ENCODE measurements at regions not wholly inside any gene's neighbourhood (a gene's known extent, or its start where the extent isn't known, plus 50 kb on each side); places are given as distances from the start of the nearest gene placed in this dataset.
"Not testable (repeated sequence)": the region's sequence is repeated elsewhere in the genome, so short reads cannot be mapped to it uniquely, and the experiment has no call there.

DNA sequence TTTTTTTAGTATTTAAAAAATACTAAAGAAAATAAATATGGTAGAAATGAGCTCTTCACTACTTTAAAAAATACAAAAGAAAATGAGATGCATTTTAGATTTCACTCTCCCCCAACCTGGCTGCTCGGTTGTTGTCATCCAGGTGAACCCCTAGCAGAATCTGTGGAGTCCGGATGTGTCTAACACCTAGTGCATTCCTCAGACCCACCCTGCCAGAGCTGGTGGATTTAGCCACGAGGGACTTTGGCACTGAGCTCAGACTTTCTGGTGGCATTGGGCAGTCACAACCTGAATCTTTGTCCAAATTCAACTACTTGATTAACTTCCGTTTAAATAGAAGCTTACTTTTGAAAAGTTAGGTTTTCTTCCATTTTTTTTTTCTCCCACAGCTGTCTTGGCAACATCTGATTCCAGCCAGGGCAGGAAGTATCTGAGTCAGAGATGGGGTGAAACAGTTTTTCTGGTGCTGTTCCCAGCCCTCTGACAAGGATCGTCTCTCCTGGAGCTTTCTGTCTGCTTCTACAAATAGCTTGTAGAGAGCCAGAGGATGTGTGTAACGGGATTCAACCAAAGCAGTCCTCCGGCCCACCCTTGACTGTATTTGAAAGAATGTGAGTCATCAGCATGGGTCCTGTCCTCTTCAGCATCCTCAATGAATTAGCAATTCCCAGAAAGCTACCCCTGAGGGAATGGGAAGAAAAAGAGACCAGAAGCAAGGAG lies 301.8 kb upstream of the MCTP2 start:
- H3K36me3 Mint-ChIP-seq (ENCODE audit: insufficient read depth in 2 of 2): no peaks in the 10 kb centered on the region
- no peak overlapping the region for H3K4me3 Mint-ChIP-seq
- no peak for DNase-seq
- H3K27me3 Mint-ChIP-seq (ENCODE audit: low read depth): no peaks in the 10 kb centered on the region
- H3K4me1 Mint-ChIP-seq (ENCODE audit: low read depth): no peaks in the 10 kb centered on the region
- H3K27ac Mint-ChIP-seq: no peak overlapping the region
- ATAC-seq (replicated peaks in 1 of 2): no peak
- peaks cover 0 to 2% of the 10 kb centered on the region in 2 donors for H3K9me3 Mint-ChIP-seq

GRCh38 chr15:93920204-93920603 lies 311.2 kb upstream of the MCTP2 start:
- DNase-seq (no peak), ATAC-seq (replicated peaks in 1 of 2) (no peak)
- Mint-ChIP-seq H3K27ac (no peak overlapping the region), H3K36me3 (ENCODE audit: insufficient read depth in 2 of 2) (no peaks in the 10 kb centered on the region), H3K4me3 (no peak overlapping the region), H3K9me3 (peaks cover 3% of the 10 kb centered on the region in 2 donors), H3K27me3 (ENCODE audit: low read depth) (no peaks in the 10 kb centered on the region), H3K4me1 (ENCODE audit: low read depth) (no peaks in the 10 kb centered on the region)

GRCh38 chr15:93918801-93919200 lies 312.6 kb upstream of the MCTP2 start:
- H3K36me3 Mint-ChIP-seq (ENCODE audit: insufficient read depth in 2 of 2); H3K4me3 Mint-ChIP-seq; H3K9me3 Mint-ChIP-seq; H3K27ac Mint-ChIP-seq; DNase-seq; H3K27me3 Mint-ChIP-seq (ENCODE audit: low read depth); ATAC-seq (replicated peaks in 1 of 2); H3K4me1 Mint-ChIP-seq (ENCODE audit: low read depth): not testable (repeated sequence)

GRCh38 chr15:93917181-93917580 lies 314.2 kb upstream of the MCTP2 start:
- Mint-ChIP-seq H3K36me3 (ENCODE audit: insufficient read depth in 2 of 2) (no peaks in the 10 kb centered on the region), H3K4me3 (no peak overlapping the region), H3K27ac (no peak overlapping the region), H3K4me1 (ENCODE audit: low read depth) (no peaks in the 10 kb centered on the region), H3K9me3 (peaks cover under 1 to 1% of the 10 kb centered on the region in 2 donors), H3K27me3 (ENCODE audit: low read depth) (no peaks in the 10 kb centered on the region)
- DNase-seq: no peak
- no peak for ATAC-seq (replicated peaks in 1 of 2)

GRCh38 chr15:93913871-93914270 lies 317.5 kb upstream of the MCTP2 start:
- Mint-ChIP-seq H3K27me3 (ENCODE audit: low read depth) (no peaks in the 10 kb centered on the region), H3K4me3 (no peak overlapping the region), H3K9me3 (no peaks in the 10 kb centered on the region), H3K36me3 (ENCODE audit: insufficient read depth in 2 of 2) (no peaks in the 10 kb centered on the region), H3K4me1 (ENCODE audit: low read depth) (no peaks in the 10 kb centered on the region), H3K27ac (no peak overlapping the region)
- DNase-seq (no peak), ATAC-seq (replicated peaks in 1 of 2) (no peak)

DNA sequence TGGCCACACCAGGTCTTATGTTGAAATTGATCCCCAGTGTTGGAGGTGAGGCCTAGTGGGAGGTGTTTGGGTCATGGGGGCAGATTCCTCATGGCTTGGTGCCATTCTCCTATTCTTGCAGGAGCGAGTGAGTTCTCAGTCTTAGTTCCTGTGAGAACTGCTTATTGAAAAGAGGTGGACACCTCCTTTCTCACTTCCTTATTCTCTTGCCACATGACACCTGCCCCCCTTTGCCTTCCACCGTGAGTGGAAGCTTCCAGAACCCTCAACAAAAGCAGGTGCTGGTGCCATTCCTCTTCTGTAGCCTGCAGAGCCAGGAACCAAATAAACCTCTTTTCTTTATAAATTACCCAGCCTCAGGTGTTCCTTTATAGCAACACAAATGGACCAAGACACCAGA lies 318.1 kb upstream of the MCTP2 start:
- H3K27me3 Mint-ChIP-seq (ENCODE audit: low read depth): no peaks in the 10 kb centered on the region
- no peak overlapping the region for H3K4me3 Mint-ChIP-seq
- H3K27ac Mint-ChIP-seq: no peak overlapping the region
- no peaks in the 10 kb centered on the region for H3K36me3 Mint-ChIP-seq (ENCODE audit: insufficient read depth in 2 of 2)
- no peaks in the 10 kb centered on the region for H3K9me3 Mint-ChIP-seq
- no peaks in the 10 kb centered on the region for H3K4me1 Mint-ChIP-seq (ENCODE audit: low read depth)
- ATAC-seq (replicated peaks in 1 of 2) (no peak), DNase-seq (no peak)

DNA sequence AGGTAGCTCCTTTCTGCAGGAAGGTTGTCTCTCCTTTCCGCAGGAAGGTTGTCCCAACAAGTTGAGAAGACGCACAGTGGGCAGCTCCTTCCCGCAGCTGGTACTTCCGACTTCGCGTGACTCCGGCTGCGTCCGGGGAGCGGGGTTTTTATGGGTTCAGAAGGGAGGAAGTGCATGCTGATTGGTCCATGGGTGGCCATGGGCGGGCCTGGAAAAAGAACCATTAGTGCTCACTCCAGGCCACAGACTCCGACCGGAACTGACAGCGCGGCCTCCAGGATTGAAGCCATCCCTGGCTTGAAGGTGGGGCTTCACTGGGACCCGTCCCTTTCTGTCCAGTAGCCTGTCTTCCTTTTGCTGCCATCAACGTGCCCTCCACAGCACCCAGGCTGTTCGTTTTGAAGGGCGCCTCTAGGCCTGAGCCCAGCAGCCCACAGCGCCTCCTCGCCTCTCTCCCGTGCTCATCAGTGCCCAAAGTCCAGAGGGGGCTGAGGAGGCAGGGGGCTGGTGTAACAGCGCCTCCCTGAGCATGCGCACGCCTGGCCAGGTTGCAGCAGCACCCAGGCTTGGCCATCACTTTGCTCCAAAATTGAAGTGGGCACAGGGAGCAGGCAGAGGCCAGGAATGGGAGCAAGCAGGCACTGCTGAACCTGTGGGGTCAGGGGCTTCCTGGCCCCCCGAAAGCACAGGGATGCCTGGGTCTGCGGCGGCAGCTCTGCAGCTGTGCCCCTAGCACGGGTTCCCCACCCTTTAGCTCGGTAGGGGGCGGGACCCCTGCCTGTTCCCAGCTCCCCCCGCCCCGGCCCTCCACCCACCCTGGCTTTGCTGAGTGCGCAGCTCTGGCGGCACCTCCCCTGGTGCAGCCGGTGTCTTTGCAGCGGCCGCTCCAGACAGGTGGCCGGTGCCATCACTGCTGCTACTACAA lies 330.6 kb upstream of the MCTP2 start:
- no peaks in the 10 kb centered on the region for H3K4me1 Mint-ChIP-seq (ENCODE audit: low read depth)
- no peaks in the 10 kb centered on the region for H3K27me3 Mint-ChIP-seq (ENCODE audit: low read depth)
- no peak overlapping the region for H3K27ac Mint-ChIP-seq
- DNase-seq (no peak), ATAC-seq (replicated peaks in 1 of 2) (no peak)
- no peaks in the 10 kb centered on the region for H3K9me3 Mint-ChIP-seq
- H3K4me3 Mint-ChIP-seq: no peak overlapping the region
- H3K36me3 Mint-ChIP-seq (ENCODE audit: insufficient read depth in 2 of 2): no peaks in the 10 kb centered on the region

DNA sequence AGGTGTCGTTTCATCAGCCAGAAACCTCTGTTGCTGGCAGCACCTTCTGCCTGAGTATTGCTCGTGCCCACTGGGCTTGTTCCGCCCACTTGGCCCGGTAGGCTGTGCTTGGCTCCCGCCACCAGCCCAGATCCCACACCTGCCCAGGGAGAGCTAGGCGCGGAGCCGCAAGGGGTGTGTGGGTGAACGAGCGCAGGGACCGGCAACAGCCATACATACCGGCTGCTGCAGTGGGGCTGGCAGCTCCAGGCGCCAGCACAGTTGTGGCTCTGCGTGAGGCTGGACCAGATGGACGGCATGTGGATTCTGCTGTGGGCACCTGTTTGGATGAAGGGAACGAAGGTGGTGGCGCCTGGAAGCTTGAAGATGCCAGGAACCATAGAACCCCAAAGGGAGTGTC lies 331.5 kb upstream of the MCTP2 start:
- Mint-ChIP-seq H3K36me3 (ENCODE audit: insufficient read depth in 2 of 2) (no peaks in the 10 kb centered on the region), H3K9me3 (no peaks in the 10 kb centered on the region), H3K27me3 (ENCODE audit: low read depth) (no peaks in the 10 kb centered on the region), H3K27ac (no peak overlapping the region), H3K4me3 (no peak overlapping the region), H3K4me1 (ENCODE audit: low read depth) (no peaks in the 10 kb centered on the region)
- DNase-seq: no peak
- no peak for ATAC-seq (replicated peaks in 1 of 2)

DNA sequence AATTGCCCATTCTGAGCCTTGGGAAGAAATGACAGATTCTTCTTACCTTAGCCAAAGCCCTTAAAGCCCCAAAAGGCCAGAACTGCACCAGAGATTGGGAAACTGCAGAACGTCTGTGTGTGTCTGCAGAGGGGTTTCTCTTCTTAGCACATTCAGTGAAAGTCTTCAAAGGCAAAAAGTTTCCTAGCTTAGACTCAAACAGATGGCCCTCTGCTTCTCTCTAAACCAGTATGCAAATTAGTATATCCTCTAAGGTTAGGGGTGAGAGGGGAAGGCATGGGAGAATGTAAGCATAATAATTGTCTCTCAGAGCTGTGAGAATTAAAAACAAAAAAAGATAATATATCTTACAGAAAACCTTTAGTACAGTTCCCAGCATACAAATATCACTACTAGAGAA lies 334.0 kb upstream of the MCTP2 start:
- Mint-ChIP-seq H3K4me3 (no peak overlapping the region), H3K36me3 (ENCODE audit: insufficient read depth in 2 of 2) (no peaks in the 10 kb centered on the region), H3K27ac (no peak overlapping the region), H3K9me3 (no peaks in the 10 kb centered on the region), H3K4me1 (ENCODE audit: low read depth) (no peaks in the 10 kb centered on the region), H3K27me3 (ENCODE audit: low read depth) (no peaks in the 10 kb centered on the region)
- DNase-seq: no peak
- ATAC-seq (replicated peaks in 1 of 2): no peak

DNA sequence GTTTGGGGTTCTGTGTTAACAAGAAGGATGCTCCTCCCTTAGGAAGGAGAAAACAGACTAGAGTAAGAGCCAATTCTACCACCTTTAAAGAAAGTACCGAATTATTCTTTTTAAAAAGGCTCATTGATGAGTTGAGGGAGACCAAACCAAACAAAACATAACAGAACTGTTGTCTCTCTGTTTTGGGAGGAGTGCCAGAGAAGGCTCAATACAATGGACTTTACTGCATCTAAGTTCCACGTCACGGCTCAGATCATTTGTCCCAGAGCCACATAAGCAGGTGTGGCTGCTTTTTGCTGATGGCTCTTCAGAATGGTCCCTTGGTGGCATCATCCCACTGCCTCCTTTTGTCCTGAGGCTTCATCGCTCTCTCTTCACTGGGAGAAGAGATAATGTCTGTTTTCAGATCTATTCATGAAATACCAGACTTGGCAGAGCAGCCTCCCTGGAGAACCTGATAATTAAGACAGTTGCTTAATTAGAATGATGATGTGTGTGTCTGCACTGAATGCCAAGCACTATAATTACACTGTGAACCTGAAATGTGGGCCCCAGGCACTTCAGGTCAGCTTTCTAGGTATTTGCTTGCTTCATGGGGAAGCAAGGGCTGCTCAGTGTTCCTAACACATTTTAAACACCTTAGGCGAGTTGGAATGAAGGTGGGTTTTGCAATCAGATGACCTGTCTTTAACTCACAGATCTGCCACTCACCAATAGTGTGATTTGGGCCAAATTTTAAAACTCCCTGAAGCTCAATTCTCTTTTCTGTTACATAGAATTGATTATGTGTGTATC lies 335.2 kb upstream of the MCTP2 start:
- ATAC-seq (replicated peaks in 1 of 2): no peak
- no peaks in the 10 kb centered on the region for H3K9me3 Mint-ChIP-seq
- no peaks in the 10 kb centered on the region for H3K36me3 Mint-ChIP-seq (ENCODE audit: insufficient read depth in 2 of 2)
- no peak for DNase-seq
- no peak overlapping the region for H3K27ac Mint-ChIP-seq
- H3K4me1 Mint-ChIP-seq (ENCODE audit: low read depth): no peaks in the 10 kb centered on the region
- no peaks in the 10 kb centered on the region for H3K27me3 Mint-ChIP-seq (ENCODE audit: low read depth)
- no peak overlapping the region for H3K4me3 Mint-ChIP-seq

DNA sequence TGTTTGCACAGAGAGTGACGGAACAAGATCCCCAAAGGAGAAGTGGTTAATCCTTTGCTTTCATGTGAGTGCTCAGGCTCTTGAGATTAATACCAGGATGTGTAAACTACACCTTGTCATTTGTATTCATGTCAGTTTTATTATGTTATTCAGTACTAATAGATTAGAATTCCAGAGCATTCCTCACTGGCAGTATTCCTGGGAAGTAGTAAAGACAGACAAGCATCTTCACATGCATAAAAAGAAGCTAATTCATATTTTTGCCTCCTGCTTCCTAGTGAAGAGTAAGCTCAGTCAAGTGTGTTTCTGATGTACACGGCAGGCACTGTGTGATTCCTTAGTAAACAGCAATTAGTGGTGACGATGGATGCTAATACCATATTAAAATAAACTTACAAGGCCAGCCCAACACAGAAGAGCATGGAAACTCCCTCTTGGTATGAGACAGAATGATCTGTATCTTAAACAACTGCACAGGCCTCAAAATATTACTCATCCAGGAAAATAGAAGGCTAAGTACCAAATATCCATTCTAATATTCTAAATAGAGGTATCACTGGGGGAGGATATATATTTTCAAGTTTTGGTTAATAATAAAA lies 336.8 kb upstream of the MCTP2 start:
- ATAC-seq (replicated peaks in 1 of 2) (no peak), DNase-seq (no peak)
- no peaks in the 10 kb centered on the region for H3K27me3 Mint-ChIP-seq (ENCODE audit: low read depth)
- no peak overlapping the region for H3K27ac Mint-ChIP-seq
- H3K9me3 Mint-ChIP-seq: no peaks in the 10 kb centered on the region
- H3K36me3 Mint-ChIP-seq (ENCODE audit: insufficient read depth in 2 of 2): no peaks in the 10 kb centered on the region
- no peak overlapping the region for H3K4me3 Mint-ChIP-seq
- no peaks in the 10 kb centered on the region for H3K4me1 Mint-ChIP-seq (ENCODE audit: low read depth)

DNA sequence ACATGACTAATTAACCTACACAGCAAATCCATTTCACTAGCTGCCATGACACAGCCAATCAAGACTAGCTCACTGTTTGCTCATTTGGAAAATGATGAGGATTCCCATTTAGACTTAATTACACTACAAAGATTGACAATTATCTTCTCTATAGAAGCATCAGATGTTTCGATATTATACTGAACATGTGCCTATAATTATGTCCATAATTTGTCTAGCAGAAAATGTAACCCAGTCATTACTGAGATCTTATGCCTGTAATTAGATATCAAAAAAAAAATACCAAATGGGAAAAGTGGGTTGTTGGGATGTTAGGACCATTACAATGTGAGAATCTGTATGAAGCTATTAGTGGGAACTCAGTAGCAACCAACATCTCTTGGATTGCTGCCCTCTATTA lies 344.2 kb upstream of the MCTP2 start:
- no peak for DNase-seq
- no peak for ATAC-seq (replicated peaks in 1 of 2)
- Mint-ChIP-seq H3K9me3 (no peaks in the 10 kb centered on the region), H3K4me1 (ENCODE audit: low read depth) (no peaks in the 10 kb centered on the region), H3K27me3 (ENCODE audit: low read depth) (no peaks in the 10 kb centered on the region), H3K4me3 (no peak overlapping the region), H3K27ac (no peak overlapping the region), H3K36me3 (ENCODE audit: insufficient read depth in 2 of 2) (no peaks in the 10 kb centered on the region)

DNA sequence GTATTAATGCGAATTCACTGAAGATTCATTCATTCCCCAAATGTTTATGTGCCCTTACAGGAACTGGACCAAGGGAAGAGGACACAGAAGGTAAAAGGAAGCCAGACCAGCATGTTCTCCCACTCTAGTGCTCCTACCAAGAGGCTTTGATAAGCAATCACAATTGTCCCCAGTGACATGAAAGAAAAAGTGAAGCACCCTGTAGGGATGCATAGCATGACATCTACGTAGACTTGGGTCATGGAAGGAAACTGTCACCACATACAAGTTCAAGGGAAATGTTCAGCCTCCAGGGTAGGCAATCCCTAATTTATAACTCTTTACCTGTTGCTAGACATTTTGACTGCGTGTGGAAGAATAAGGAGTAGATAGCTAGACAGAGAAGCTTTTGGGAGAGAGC lies 348.6 kb upstream of the MCTP2 start:
- no peaks in the 10 kb centered on the region for H3K36me3 Mint-ChIP-seq (ENCODE audit: insufficient read depth in 2 of 2)
- ATAC-seq (replicated peaks in 1 of 2) (no peak), DNase-seq (no peak)
- H3K27ac Mint-ChIP-seq: no peak overlapping the region
- no peaks in the 10 kb centered on the region for H3K9me3 Mint-ChIP-seq
- no peaks in the 10 kb centered on the region for H3K4me1 Mint-ChIP-seq (ENCODE audit: low read depth)
- H3K27me3 Mint-ChIP-seq (ENCODE audit: low read depth): no peaks in the 10 kb centered on the region
- H3K4me3 Mint-ChIP-seq: no peak overlapping the region
